Activated CD4-positive, alpha-beta T cell treated with anti-CD3 and anti-CD28 coated beads, Interleukin-2, amount 50 U/mL, for 16 hours (primary cell): ENCODE measurements at regions not wholly inside any gene's neighbourhood (a gene's known extent, or its start where the extent isn't known, plus 50 kb on each side); places are given as distances from the start of the nearest gene placed in this dataset.
"Not testable (repeated sequence)": the region's sequence is repeated elsewhere in the genome, so short reads cannot be mapped to it uniquely, and the experiment has no call there.

Experiments
- DNase-seq: peaks from one replicate; pipeline ENCODE4 v3.0.0-alpha.2; 2020

- no peak for DNase-seq
Measured at GRCh38 chr6:8174571-8174970, 72.2 kb upstream of the EEF1E1 start.

DNA sequence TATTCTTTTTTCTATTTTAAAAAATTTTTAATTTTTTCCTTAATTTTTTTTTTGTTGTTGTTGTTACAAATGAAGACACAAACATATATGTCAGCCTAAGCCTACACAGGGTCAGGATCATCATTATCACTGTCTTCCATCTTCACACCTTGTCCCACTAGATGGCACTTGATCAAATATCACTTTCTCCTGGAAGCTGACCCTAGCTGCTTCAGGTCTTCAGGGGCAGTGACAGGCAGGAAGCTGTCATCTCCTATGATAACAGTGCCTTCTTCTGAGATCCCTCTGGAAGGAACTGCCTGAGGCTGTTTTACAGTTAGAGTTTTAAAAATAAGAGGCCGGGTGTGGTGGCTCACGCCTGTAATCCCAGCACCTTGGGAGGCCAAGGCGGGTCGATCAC is 70.2 kb upstream of the EEF1E1 start:
- no peak for DNase-seq

DNA sequence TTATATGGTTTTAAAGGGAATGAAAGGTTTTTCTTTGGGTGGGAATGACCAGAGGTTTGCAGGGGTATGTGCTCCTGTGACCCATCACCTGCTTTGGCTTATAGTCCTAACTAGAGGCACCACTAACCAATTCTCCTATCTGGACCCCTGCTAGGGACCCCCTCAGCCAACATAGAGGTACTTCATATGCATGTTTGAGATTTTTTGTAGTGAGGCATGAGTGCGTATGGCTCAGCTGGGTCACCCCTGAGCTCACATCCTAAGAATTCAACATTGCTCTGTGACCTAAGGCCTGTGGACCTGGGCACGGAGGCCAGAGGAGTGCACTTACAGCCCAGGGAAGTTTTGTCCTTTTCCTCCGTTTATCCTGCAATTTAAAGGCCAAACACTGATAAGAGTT is 68.4 kb upstream of the EEF1E1 start:
- DNase-seq, result no peak

- no peak for DNase-seq
Measured at GRCh38 chr6:8170245-8170644, 67.9 kb upstream of the EEF1E1 start.

- no peak for DNase-seq
Measured at GRCh38 chr6:8166156-8166555, 63.8 kb upstream of the EEF1E1 start.

- DNase-seq, result not testable (repeated sequence)
Measured at GRCh38 chr6:8165008-8165407, 62.7 kb upstream of the EEF1E1 start.

GRCh38 chr6:8164281-8164680 is 61.9 kb upstream of the EEF1E1 start:
- DNase-seq, result not testable (repeated sequence)

GRCh38 chr6:8159966-8160365 is 57.6 kb upstream of the EEF1E1 start:
- DNase-seq, result no peak

DNA sequence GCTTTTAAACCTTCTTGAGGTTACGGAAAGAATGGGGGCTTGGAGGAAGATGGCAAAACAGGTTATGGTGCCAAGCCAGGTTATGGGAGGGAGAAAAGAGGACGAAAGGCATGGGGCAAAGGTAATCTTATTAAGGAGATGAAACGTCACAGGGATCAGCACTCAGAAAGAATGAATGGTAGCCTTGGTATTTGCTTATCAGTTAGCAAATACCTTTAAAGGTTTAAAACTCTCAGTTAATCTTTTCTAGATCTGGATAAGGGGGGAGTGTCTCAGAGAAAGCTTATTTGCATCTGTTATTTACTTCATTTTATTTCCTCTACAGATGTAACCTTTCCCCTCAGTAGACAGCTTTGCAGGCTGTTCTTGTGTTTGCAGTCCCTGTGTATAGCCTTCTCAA is 55.5 kb upstream of the EEF1E1 start:
- DNase-seq, result no peak

DNA sequence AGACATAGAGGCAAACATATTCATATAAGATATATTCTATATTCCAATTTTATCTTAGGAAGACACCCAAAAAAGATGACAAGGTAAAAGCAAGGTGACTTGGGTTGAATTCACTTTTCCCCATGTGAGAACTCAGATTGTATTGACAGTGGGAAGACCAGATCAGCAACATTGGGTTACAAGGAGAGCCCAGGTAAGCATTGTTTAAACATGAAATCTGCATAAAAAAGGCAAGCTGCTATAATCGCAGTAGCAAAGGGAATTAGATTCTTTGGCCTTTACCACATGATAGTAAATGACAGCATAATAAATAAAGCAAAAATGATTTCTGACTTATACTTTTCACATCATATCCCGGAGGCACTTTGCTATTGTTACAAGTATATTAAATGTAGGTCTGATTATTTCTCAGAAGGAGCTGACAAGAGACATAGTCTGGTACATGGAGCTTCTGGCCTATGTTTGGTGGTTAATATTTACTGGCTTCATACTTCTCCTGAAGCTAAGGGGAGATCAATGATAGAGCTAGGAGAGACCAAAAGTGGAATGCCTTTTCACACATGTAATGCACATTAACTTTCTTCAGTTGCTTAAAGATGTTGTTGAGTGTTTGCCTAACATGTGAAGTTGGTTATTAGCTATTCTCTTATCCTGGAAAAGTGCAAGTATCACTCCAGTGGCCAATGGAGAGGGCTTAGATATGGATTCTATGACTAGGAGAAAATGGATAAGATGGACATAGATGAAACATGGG is 53.1 kb upstream of the EEF1E1 start:
- no peak for DNase-seq
